Lung (tissue), 11 donors: ENCODE measurements at regions not wholly inside any gene's neighbourhood (a gene's known extent, or its start where the extent isn't known, plus 50 kb on each side); places are given as distances from the start of the nearest gene placed in this dataset.
"Not testable (repeated sequence)": the region's sequence is repeated elsewhere in the genome, so short reads cannot be mapped to it uniquely, and the experiment has no call there.

Experiments
- ATAC-seq: fragments of 200-7000 bp; cut with Tn5 transposase; one replicate; pipeline ENCODE4 v1.9.1; 2020; ENCODE audit warnings: moderate number of reproducible peaks; ENCODE audit not compliant: insufficient read depth, low FRiP score
- DNase-seq, 3 donors: peaks; one replicate each; pipeline ENCODE4 v3.0.0-alpha.2; 2013 to 2017
- H3K27ac ChIP-seq, 2 donors: one replicate each; pipeline ENCODE4 v1.5.1; 2013; ENCODE audit warnings: mild to moderate bottlenecking in 2 of 2, moderate library complexity in 2 of 2, control low read depth in 1 of 2, inconsistent platforms in 1 of 2, low read depth in 1 of 2, low read length in 1 of 2
- H3K27me3 ChIP-seq, 3 donors: one replicate each; pipeline ENCODE4 v1.5.1; 2013; ENCODE audit warnings: low read length in 2 of 3; ENCODE audit not compliant: control insufficient read depth in 3 of 3, insufficient read depth in 3 of 3
- H3K36me3 ChIP-seq, 4 donors: one replicate each; pipeline ENCODE4 v1.5.1; 2013; ENCODE audit warnings: low read length in 4 of 4, mild to moderate bottlenecking in 1 of 4, moderate library complexity in 1 of 4; ENCODE audit not compliant: control insufficient read depth in 4 of 4, insufficient read depth in 4 of 4
- H3K4me1 ChIP-seq, 5 donors: one replicate each; pipeline ENCODE4 v1.5.1; 2013; ENCODE audit warnings: low read length in 5 of 5, mild to moderate bottlenecking in 2 of 5, moderate library complexity in 1 of 5; ENCODE audit not compliant: control insufficient read depth in 5 of 5, insufficient read depth in 5 of 5
- H3K4me3 ChIP-seq: one replicate; pipeline ENCODE4 v1.5.1; 2013; ENCODE audit warnings: mild to moderate bottlenecking, control low read depth, moderate library complexity
- H3K9ac ChIP-seq, 2 donors: one replicate each; pipeline ENCODE4 v1.5.1; 2013; ENCODE audit warnings: low read length in 2 of 2, control low read depth in 1 of 2; ENCODE audit not compliant: insufficient read depth in 1 of 2
- H3K9me3 ChIP-seq, 4 donors: one replicate each; pipeline ENCODE4 v1.5.1; 2013; ENCODE audit warnings: low read length in 3 of 4, mild to moderate bottlenecking in 1 of 4, moderate library complexity in 1 of 4; ENCODE audit not compliant: control insufficient read depth in 4 of 4, insufficient read depth in 3 of 4
- WGBS, 2 donors: extraction: QIAGEN DNeasy Blood & Tissue Kit; methylation state at CpG; one replicate each; pipeline ENCODE4 v1.1.7; 2013; 5-methylcytosine and 5-hydroxymethylcytosine counted together
- TF ChIP-seq, protein P1 (sequence below): IDR thresholded peaks from 2 replicates; pipeline ENCODE4 v1.5.1; 2012; ENCODE audit warnings: mild to moderate bottlenecking; ENCODE audit errors: control extremely low read depth, extremely low read depth
- donor health status: control.
- donor health status: control.
- donor health status: Bipolar disorder and iron deficiency.
- donor health status: healthy.
- donor health status: DM: yes; HTN: yes; CAD: no.

- no peaks in the 10 kb centered on the region for H3K36me3 ChIP-seq
- ATAC-seq (no peak), DNase-seq (no peak)
- H3K4me3 ChIP-seq, result no peak overlapping the region
- no peaks in the 10 kb centered on the region for H3K27me3 ChIP-seq
- 65 to 73% methylated on average over 7 of the region's 7 CpGs for WGBS, 2 donors
- H3K9me3 ChIP-seq, result peaks cover 0 to 3% (median 0%) of the 10 kb centered on the region in 4 donors
- TF ChIP-seq, protein P1, sequence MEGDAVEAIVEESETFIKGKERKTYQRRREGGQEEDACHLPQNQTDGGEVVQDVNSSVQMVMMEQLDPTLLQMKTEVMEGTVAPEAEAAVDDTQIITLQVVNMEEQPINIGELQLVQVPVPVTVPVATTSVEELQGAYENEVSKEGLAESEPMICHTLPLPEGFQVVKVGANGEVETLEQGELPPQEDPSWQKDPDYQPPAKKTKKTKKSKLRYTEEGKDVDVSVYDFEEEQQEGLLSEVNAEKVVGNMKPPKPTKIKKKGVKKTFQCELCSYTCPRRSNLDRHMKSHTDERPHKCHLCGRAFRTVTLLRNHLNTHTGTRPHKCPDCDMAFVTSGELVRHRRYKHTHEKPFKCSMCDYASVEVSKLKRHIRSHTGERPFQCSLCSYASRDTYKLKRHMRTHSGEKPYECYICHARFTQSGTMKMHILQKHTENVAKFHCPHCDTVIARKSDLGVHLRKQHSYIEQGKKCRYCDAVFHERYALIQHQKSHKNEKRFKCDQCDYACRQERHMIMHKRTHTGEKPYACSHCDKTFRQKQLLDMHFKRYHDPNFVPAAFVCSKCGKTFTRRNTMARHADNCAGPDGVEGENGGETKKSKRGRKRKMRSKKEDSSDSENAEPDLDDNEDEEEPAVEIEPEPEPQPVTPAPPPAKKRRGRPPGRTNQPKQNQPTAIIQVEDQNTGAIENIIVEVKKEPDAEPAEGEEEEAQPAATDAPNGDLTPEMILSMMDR, result no peak
- no peak overlapping the region for H3K27ac ChIP-seq
- no peaks in the 10 kb centered on the region for H3K4me1 ChIP-seq
- no peak overlapping the region for H3K9ac ChIP-seq
Measured at GRCh38 chr3:20302766-20303165, 116.8 kb upstream of the SGO1 start.

GRCh38 chr3:20288050-20288449 is 102.0 kb upstream of the SGO1 start:
- Histone ChIP-seq H3K36me3 (no peaks in the 10 kb centered on the region), H3K4me1 (no peaks in the 10 kb centered on the region), H3K9ac (no peak overlapping the region), H3K4me3 (no peak overlapping the region), H3K9me3 (peaks cover 0 to 21% (median 5%) of the 10 kb centered on the region in 4 donors), H3K27ac (no peak overlapping the region), H3K27me3 (no peaks in the 10 kb centered on the region)
- TF ChIP-seq, protein P1, result no peak
- DNase-seq, result no peak
- no peak for ATAC-seq

- no peak for DNase-seq
- Histone ChIP-seq H3K9me3 (peaks cover 0 to 7% (median 2%) of the 10 kb centered on the region in 4 donors), H3K4me3 (no peak overlapping the region), H3K9ac (no peak overlapping the region), H3K36me3 (no peaks in the 10 kb centered on the region), H3K27ac (no peak overlapping the region), H3K27me3 (no peaks in the 10 kb centered on the region), H3K4me1 (no peaks in the 10 kb centered on the region)
- no peak for ATAC-seq
- TF ChIP-seq, protein P1, result no peak
- WGBS, 2 donors, result 49 to 59% methylated on average over 7 of the region's 7 CpGs
Measured at GRCh38 chr3:20280257-20280656, 94.3 kb upstream of the SGO1 start.

- not testable (repeated sequence) for H3K4me3 ChIP-seq, H3K27ac ChIP-seq, DNase-seq, H3K9ac ChIP-seq, H3K9me3 ChIP-seq, ATAC-seq, H3K4me1 ChIP-seq, H3K36me3 ChIP-seq, H3K27me3 ChIP-seq
- 94 to 96% methylated on average over 4 of the region's 4 CpGs for WGBS, 2 donors
Measured at GRCh38 chr3:20265977-20266376, 80.0 kb upstream of the SGO1 start.
